22Rv1 (cell line): ENCODE measurements at regions not wholly inside any gene's neighbourhood (a gene's known extent, or its start where the extent isn't known, plus 50 kb on each side); places are given as distances from the start of the nearest gene placed in this dataset.

Experiments used
- H3K27ac ChIP-seq: fragments of 450-650 bp; 2 replicates; pipeline ENCODE4 v1.5.1; 2017
- CTCF ChIP-seq: fragments of 450-650 bp; IDR thresholded peaks from 2 replicates; pipeline ENCODE4 v1.5.1; 2017; ENCODE audit warnings: mild to moderate bottlenecking
- ZFX ChIP-seq: fragments of 450-650 bp; IDR thresholded peaks from 2 replicates; pipeline ENCODE4 v1.6.1; 2017; ENCODE audit warnings: antibody characterized with exemption, borderline replicate concordance

- no peak overlapping the region for H3K27ac ChIP-seq
- TF ChIP-seq ZFX (no peak), CTCF (no peak)
Measured at GRCh38 chr5:67673618-67674017, 477.0 kb upstream of the CD180 start.

- no peak for TF ChIP-seq ZFX
- H3K27ac ChIP-seq = no peak overlapping the region
Measured at GRCh38 chr5:67673180-67673579, 476.6 kb upstream of the CD180 start.

GRCh38 chr5:67672636-67673035 is 476.0 kb upstream of the CD180 start:
- no peak overlapping the region for H3K27ac ChIP-seq
- TF ChIP-seq CTCF (no peak), ZFX (no peak)

GRCh38 chr5:67669916-67670315 is 473.3 kb upstream of the CD180 start:
- no peak overlapping the region for H3K27ac ChIP-seq
- TF ChIP-seq CTCF (no peak), ZFX (no peak)

GRCh38 chr5:67660149-67660548 is 463.6 kb upstream of the CD180 start:
- TF ChIP-seq CTCF (no peak), ZFX (no peak)

GRCh38 chr5:67659288-67659687 is 462.7 kb upstream of the CD180 start:
- TF ChIP-seq ZFX = no peak
- TF ChIP-seq CTCF = no peak
- no peak overlapping the region for H3K27ac ChIP-seq

More at GRCh38 chr5:67660149-67660548, 463.6 kb upstream of the CD180 start:
- H3K27ac ChIP-seq = no peak overlapping the region

- no peak for TF ChIP-seq ZFX
- no peak for TF ChIP-seq CTCF
Measured at GRCh38 chr5:67657055-67657454, 460.5 kb upstream of the CD180 start.

GRCh38 chr5:67652201-67652600 is 455.6 kb upstream of the CD180 start:
- TF ChIP-seq ZFX = no peak
- TF ChIP-seq CTCF = no peak
- H3K27ac ChIP-seq = no peak overlapping the region

More at GRCh38 chr5:67657055-67657454, 460.5 kb upstream of the CD180 start:
- no peak overlapping the region for H3K27ac ChIP-seq
